NCI-H2171 treated with DMSO at 0.1 percent for 48 hours (cell line): ENCODE measurements at regions not wholly inside any gene's neighbourhood (a gene's known extent, or its start where the extent isn't known, plus 50 kb on each side); places are given as distances from the start of the nearest gene placed in this dataset.
"Not testable (repeated sequence)": the region's sequence is repeated elsewhere in the genome, so short reads cannot be mapped to it uniquely, and the experiment has no call there.

ENCODE experiments used
- DNase-seq: peaks from one replicate; lab custom pipeline; 2025; lab: John Stamatoyannopoulos, UW

- DNase-seq = no peak
Measured at GRCh38 chr5:57069115-57069835, 104.6 kb upstream of the GPBP1 start.

- DNase-seq = no peak
Measured at GRCh38 chr5:57072218-57072892, 101.5 kb upstream of the GPBP1 start.

GRCh38 chr5:57082441-57083067 lies 91.3 kb upstream of the GPBP1 start:
- DNase-seq = no peak

GRCh38 chr5:57085306-57086081 lies 88.4 kb upstream of the GPBP1 start:
- no peak for DNase-seq

GRCh38 chr5:57087947-57088346 lies 85.9 kb upstream of the GPBP1 start:
- not testable (repeated sequence) for DNase-seq

GRCh38 chr5:57094753-57095683 lies 78.8 kb upstream of the GPBP1 start:
- no peak for DNase-seq

GRCh38 chr5:57097526-57097925 lies 76.3 kb upstream of the GPBP1 start:
- DNase-seq = no peak

GRCh38 chr5:57102189-57102904 lies 71.5 kb upstream of the GPBP1 start:
- no peak for DNase-seq

- DNase-seq = no peak
Measured at GRCh38 chr5:57102905-57103255, 71.0 kb upstream of the GPBP1 start.

GRCh38 chr5:57103317-57103907 lies 70.4 kb upstream of the GPBP1 start:
- no peak for DNase-seq

- DNase-seq = no peak
Measured at GRCh38 chr5:57106661-57107060, 67.2 kb upstream of the GPBP1 start.

GRCh38 chr5:57111993-57112392 lies 61.9 kb upstream of the GPBP1 start:
- DNase-seq = no peak

- no peak for DNase-seq
Measured at GRCh38 chr5:57113481-57113880, 60.4 kb upstream of the GPBP1 start.

GRCh38 chr5:57117596-57117995 lies 56.3 kb upstream of the GPBP1 start:
- no peak for DNase-seq

- DNase-seq = no peak
Measured at GRCh38 chr5:57119031-57119430, 54.8 kb upstream of the GPBP1 start.

- no peak for DNase-seq
Measured at GRCh38 chr5:57124014-57124413, 49.8 kb upstream of the GPBP1 start.
